ENCODE measurements at regions not wholly inside any gene's neighbourhood (a gene's known extent, or its start where the extent isn't known, plus 50 kb on each side); places are given as distances from the start of the nearest gene placed in this dataset.

DNA sequence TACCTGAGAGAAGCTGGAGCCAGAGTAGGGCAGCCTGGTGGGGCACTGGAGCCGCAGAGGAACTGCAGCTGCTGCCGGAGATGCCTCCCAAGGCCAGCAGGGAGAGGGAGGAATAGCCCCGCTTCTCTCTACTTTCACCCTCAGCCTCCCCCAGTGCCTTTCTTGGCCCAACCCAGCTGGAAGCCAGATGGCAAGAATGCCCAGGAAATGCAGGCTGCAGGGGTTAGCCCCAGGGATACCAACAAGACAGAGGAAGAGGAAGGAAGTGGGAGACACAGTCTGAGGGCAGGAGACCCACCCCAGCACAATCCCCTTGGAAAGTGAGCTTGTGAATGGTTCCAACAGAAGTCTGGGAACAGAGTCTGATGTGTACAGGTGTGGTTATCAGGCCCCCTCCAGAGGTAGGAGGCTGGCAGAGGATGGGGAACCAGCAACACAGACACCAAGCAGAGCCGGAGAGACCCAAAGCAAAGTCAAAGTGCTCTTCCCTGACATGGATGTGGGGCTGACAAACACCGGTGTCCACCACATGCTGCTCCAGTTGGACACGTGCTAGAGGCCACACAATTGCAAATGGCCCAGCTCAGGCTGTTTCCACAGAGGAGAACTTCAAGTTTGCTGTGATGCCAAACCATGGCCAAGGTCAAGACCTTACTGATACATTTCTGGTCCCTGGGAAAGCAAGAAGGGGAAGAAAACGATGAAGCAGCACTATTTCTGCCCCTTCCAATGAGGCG lies 418.8 kb upstream of the PROK2 start:
- Histone ChIP-seq H3K9me3 (no peaks in the 10 kb centered on the region), H3K27me3 (no peaks in the 10 kb centered on the region), H3K27ac (no peak overlapping the region), H3K4me3 (no peak overlapping the region), H3K4me1 (no peaks in the 10 kb centered on the region), H3K36me3 (no peaks in the 10 kb centered on the region)
- FAIRE-seq (no peak), ATAC-seq (no peak), DNase-seq (no peak)
- WGBS, 2 donors, result 81% methylated on average over 8 of the region's 8 CpGs
- intact Hi-C loops (cut with DNase I), result no loop called here
- TF ChIP-seq, protein P1, sequence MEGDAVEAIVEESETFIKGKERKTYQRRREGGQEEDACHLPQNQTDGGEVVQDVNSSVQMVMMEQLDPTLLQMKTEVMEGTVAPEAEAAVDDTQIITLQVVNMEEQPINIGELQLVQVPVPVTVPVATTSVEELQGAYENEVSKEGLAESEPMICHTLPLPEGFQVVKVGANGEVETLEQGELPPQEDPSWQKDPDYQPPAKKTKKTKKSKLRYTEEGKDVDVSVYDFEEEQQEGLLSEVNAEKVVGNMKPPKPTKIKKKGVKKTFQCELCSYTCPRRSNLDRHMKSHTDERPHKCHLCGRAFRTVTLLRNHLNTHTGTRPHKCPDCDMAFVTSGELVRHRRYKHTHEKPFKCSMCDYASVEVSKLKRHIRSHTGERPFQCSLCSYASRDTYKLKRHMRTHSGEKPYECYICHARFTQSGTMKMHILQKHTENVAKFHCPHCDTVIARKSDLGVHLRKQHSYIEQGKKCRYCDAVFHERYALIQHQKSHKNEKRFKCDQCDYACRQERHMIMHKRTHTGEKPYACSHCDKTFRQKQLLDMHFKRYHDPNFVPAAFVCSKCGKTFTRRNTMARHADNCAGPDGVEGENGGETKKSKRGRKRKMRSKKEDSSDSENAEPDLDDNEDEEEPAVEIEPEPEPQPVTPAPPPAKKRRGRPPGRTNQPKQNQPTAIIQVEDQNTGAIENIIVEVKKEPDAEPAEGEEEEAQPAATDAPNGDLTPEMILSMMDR (IDR thresholded peaks at IDR 0.05), result no peak

DNA sequence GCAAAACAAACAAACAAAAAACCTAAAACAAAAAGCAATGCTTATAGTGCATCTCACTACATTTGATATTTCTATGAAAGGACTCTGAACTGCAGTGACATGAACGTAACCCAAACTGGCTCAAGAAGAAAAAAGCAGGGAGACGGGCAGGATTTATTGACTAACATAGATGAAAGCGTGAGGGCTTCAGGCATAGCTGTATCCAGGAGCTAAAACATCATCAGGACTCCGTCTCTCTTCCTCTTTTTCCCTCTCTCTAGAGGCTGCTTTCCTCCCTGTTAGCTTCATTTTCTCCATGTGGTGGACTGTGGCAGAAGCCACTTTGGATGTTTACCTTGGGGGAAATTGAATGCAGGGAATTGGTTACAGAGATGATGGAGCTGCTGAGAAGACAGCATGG lies 418.2 kb upstream of the PROK2 start:
- H3K4me1 ChIP-seq, result no peaks in the 10 kb centered on the region
- intact Hi-C loops (cut with DNase I), result no loop called here
- 87 to 90% methylated on average over 4 of the region's 4 CpGs for WGBS, 2 donors
- DNase-seq, result no peak
- H3K4me3 ChIP-seq, result no peak overlapping the region
- TF ChIP-seq, protein P1 (IDR thresholded peaks at IDR 0.05), result no peak
- no peaks in the 10 kb centered on the region for H3K27me3 ChIP-seq
- H3K27ac ChIP-seq, result no peak overlapping the region
- no peaks in the 10 kb centered on the region for H3K9me3 ChIP-seq
- no peak for FAIRE-seq
- no peaks in the 10 kb centered on the region for H3K36me3 ChIP-seq
- no peak for ATAC-seq

DNA sequence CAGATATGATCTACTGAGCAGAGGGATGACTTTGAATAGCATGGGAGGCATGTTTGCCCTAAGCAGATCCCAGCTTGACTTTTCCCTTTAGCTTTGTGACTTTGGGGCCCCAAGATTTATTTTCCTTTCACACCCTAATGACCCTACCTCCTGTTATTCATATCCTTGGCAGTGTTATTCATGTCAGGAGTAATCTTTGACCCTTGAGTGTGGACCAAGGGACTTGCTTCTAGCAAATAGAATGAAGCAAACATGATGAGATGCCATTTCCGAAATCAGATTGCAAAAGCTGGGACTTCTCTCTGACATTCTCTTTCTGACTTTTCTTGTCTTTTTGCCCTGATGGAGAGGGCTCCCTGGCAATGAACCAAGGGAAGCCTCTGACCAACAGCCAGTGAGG lies 415.4 kb upstream of the PROK2 start:
- no peak for FAIRE-seq
- H3K36me3 ChIP-seq, result no peaks in the 10 kb centered on the region
- no peaks in the 10 kb centered on the region for H3K9me3 ChIP-seq
- TF ChIP-seq, protein P1 (IDR thresholded peaks at IDR 0.05), result no peak
- no peak for ATAC-seq
- DNase-seq, result no peak
- intact Hi-C loops (cut with DNase I), result no loop called here
- H3K27me3 ChIP-seq, result no peaks in the 10 kb centered on the region
- no peak overlapping the region for H3K27ac ChIP-seq
- H3K4me1 ChIP-seq, result no peaks in the 10 kb centered on the region
- no peak overlapping the region for H3K4me3 ChIP-seq
- 82 to 83% methylated on average over 1 of the region's 1 CpG for WGBS, 2 donors

DNA sequence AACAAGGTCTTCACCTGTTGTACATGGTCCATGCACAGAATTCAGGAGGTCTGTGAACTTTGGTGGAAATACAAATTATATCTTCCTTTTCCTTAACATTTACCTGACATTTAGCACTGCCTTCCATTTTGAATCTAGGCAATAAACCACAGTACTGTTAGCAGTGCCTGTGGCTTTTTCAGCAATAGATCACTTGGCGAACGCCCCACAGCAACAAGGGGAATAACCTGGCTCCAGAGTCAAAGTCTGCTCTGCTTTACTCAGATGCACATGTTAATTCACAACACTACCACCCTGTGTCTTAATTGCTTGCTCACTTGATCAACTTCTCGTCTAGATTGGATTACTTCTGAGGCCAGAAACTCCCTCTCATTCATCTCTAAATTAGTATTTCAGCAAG lies 414.6 kb upstream of the PROK2 start:
- H3K4me1 ChIP-seq, result no peaks in the 10 kb centered on the region
- H3K9me3 ChIP-seq, result no peaks in the 10 kb centered on the region
- no peak overlapping the region for H3K4me3 ChIP-seq
- no peak for ATAC-seq
- TF ChIP-seq, protein P1 (IDR thresholded peaks at IDR 0.05), result no peak
- H3K27ac ChIP-seq, result no peak overlapping the region
- H3K36me3 ChIP-seq, result no peaks in the 10 kb centered on the region
- FAIRE-seq, result no peak
- DNase-seq, result no peak
- intact Hi-C loops (cut with DNase I), result no loop called here
- WGBS, 2 donors, result 78 to 85% methylated on average over 3 of the region's 3 CpGs
- H3K27me3 ChIP-seq, result no peaks in the 10 kb centered on the region

DNA sequence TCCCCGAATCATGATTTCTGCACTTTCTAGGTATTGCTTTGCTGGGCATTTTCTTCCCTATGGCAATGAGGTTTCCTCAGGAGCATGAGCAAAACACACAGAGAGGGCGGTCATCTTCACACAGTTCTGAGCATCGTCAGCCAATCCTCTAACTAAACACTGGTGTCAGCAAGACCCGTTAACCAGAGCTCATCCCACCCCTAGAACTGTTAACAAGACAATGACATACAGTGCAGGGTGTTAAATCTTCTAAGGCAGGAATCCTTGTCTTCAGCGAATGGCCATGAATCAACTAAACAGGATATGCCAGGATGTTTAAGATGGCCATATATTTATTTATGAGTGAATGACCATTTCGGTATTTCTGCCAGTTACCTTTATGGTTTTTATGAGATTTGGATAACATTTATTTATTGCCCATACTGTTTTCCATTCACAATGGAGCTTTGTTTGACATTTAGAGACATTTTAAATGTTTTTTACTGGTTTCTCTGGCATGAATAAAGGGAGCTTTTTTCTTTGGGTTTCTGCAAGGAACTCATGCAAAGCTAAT lies 411.5 kb upstream of the PROK2 start:
- TF ChIP-seq, protein P1 (IDR thresholded peaks at IDR 0.05), result no peak
- no peaks in the 10 kb centered on the region for H3K36me3 ChIP-seq
- intact Hi-C loops (cut with DNase I), result no loop called here
- no peak for FAIRE-seq
- WGBS, 2 donors, result 74 to 75% methylated on average over 6 of the region's 6 CpGs
- H3K9me3 ChIP-seq, result no peaks in the 10 kb centered on the region
- DNase-seq, result no peak
- H3K27me3 ChIP-seq, result no peaks in the 10 kb centered on the region
- H3K4me3 ChIP-seq, result no peak overlapping the region
- H3K27ac ChIP-seq, result no peak overlapping the region
- no peak for ATAC-seq
- H3K4me1 ChIP-seq, result no peaks in the 10 kb centered on the region
